ACC112 (cell line): ENCODE measurements at regions not wholly inside any gene's neighbourhood (a gene's known extent, or its start where the extent isn't known, plus 50 kb on each side); places are given as distances from the start of the nearest gene placed in this dataset.

ENCODE experiments used
- H2AFZ ChIP-seq: fragments of 200-600 bp; sonication (generic); one replicate; pipeline ENCODE4 v1.6.0; 2017; ENCODE audit warnings: antibody characterized with exemption, low read length; ENCODE audit not compliant: unreplicated experiment
- H3K27ac ChIP-seq: fragments of 200-600 bp; sonication (generic); 2 replicates; pipeline ENCODE4 v1.5.1; 2014; ENCODE audit warnings: low read depth, mild to moderate bottlenecking, antibody characterized with exemption, low read length, moderate library complexity
- H3K27me3 ChIP-seq: fragments of 200-600 bp; sonication (generic); 2 replicates; pipeline ENCODE4 v1.6.1; 2014; ENCODE audit warnings: mild to moderate bottlenecking, antibody characterized with exemption, low read length, moderate library complexity, mixed read lengths; ENCODE audit not compliant: insufficient read depth
- H3K36me3 ChIP-seq: fragments of 200-600 bp; sonication (generic); 2 replicates; pipeline ENCODE4 v1.6.1; 2016; ENCODE audit warnings: mild to moderate bottlenecking, antibody characterized with exemption, low read length, moderate library complexity, mixed read lengths; ENCODE audit not compliant: insufficient read depth
- H3K4me1 ChIP-seq: fragments of 200-600 bp; sonication (generic); one replicate; pipeline ENCODE4 v1.6.1; 2016; ENCODE audit warnings: low read length, mixed read lengths; ENCODE audit not compliant: insufficient read depth, unreplicated experiment, control insufficient read depth
- H3K4me3 ChIP-seq: fragments of 200-600 bp; sonication (generic); 2 replicates; pipeline ENCODE4 v1.5.1; 2014; ENCODE audit warnings: mild to moderate bottlenecking, low read depth, low read length
- H3K79me2 ChIP-seq: fragments of 200-600 bp; sonication (generic); one replicate; pipeline ENCODE4 v1.6.0; 2016; ENCODE audit warnings: low read length; ENCODE audit not compliant: control insufficient read depth, unreplicated experiment, insufficient read depth

GRCh38 chr18:61756244-61756643 is 136.6 kb downstream of the RNF152 start:
- Histone ChIP-seq H3K4me3 (no peak overlapping the region), H2AFZ (no peak overlapping the region), H3K4me1 (no peaks in the 10 kb centered on the region), H3K27ac (no peak overlapping the region), H3K36me3 (no peaks in the 10 kb centered on the region), H3K27me3 (no peaks in the 10 kb centered on the region), H3K79me2 (no peaks in the 10 kb centered on the region)

DNA sequence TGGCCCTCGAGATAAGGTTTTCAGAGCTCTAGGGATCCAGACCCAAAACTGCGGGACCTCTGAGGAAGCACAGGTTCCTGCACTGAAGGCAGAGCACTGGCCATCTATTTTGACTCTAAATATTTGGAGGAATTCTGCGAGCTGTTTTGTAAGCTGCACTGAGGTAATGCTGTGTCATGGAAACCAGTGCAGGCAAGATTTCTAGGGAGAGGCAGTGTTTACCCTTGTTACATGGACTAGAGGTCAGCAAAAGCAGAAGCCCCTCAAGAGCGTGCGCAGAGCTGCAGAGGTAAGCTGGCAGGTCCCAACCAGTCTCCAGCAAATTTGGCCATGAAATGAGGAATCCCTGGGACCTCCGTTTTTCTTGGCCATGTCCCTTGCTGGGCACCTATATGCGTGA is 137.3 kb downstream of the RNF152 start:
- no peaks in the 10 kb centered on the region for H3K79me2 ChIP-seq
- no peaks in the 10 kb centered on the region for H3K4me1 ChIP-seq
- H3K27me3 ChIP-seq = no peaks in the 10 kb centered on the region
- H3K4me3 ChIP-seq = no peak overlapping the region
- H2AFZ ChIP-seq = no peak overlapping the region
- no peaks in the 10 kb centered on the region for H3K36me3 ChIP-seq
- no peak overlapping the region for H3K27ac ChIP-seq

- Histone ChIP-seq H3K27me3 (no peaks in the 10 kb centered on the region), H3K4me3 (no peak overlapping the region), H3K27ac (no peak overlapping the region), H3K4me1 (no peaks in the 10 kb centered on the region), H3K36me3 (no peaks in the 10 kb centered on the region), H2AFZ (no peak overlapping the region), H3K79me2 (no peaks in the 10 kb centered on the region)
Measured at GRCh38 chr18:61754039-61754583, 138.7 kb downstream of the RNF152 start.

GRCh38 chr18:61753373-61753772 is 139.4 kb downstream of the RNF152 start:
- Histone ChIP-seq H3K79me2 (no peaks in the 10 kb centered on the region), H2AFZ (no peak overlapping the region), H3K4me3 (no peak overlapping the region), H3K4me1 (no peaks in the 10 kb centered on the region), H3K36me3 (no peaks in the 10 kb centered on the region), H3K27ac (no peak overlapping the region), H3K27me3 (no peaks in the 10 kb centered on the region)

- Histone ChIP-seq H3K4me3 (no peak overlapping the region), H3K4me1 (no peaks in the 10 kb centered on the region), H2AFZ (no peak overlapping the region), H3K36me3 (no peaks in the 10 kb centered on the region), H3K79me2 (no peaks in the 10 kb centered on the region), H3K27me3 (no peaks in the 10 kb centered on the region), H3K27ac (no peak overlapping the region)
Measured at GRCh38 chr18:61752973-61753372, 139.8 kb downstream of the RNF152 start.

GRCh38 chr18:61750840-61751668 is 141.8 kb downstream of the RNF152 start:
- H3K36me3 ChIP-seq = no peaks in the 10 kb centered on the region
- no peaks in the 10 kb centered on the region for H3K79me2 ChIP-seq

DNA sequence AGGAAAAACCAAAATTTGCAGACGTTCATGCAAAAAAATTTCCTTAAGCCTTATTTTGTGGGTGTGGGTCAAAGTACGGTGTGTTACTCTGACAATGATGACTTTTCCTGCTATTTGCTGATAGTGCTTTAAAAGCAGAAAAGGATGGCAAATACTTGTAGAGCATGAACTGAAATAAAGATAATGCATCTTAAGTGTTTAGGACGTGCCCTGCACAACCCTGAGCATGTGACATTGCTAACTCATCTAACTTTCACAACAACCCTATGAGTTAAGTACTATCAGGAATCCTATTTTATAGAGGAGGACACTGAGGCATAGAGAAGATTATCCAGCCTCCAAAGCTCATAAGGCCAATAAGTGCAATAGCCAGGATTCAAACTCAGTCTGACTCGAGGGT is 143.3 kb downstream of the RNF152 start:
- H3K4me1 ChIP-seq = no peaks in the 10 kb centered on the region

More at GRCh38 chr18:61750840-61751668, 141.8 kb downstream of the RNF152 start:
- Histone ChIP-seq H3K4me3 (no peak overlapping the region), H3K27ac (no peak overlapping the region), H2AFZ (no peak overlapping the region), H3K4me1 (no peaks in the 10 kb centered on the region), H3K27me3 (no peaks in the 10 kb centered on the region)

GRCh38 chr18:61749031-61749430 is 143.8 kb downstream of the RNF152 start:
- Histone ChIP-seq H3K27me3 (no peaks in the 10 kb centered on the region), H3K79me2 (no peaks in the 10 kb centered on the region), H3K36me3 (no peaks in the 10 kb centered on the region), H3K4me1 (no peaks in the 10 kb centered on the region), H2AFZ (no peak overlapping the region), H3K4me3 (no peak overlapping the region), H3K27ac (no peak overlapping the region)

More for the DNA sequence above, 143.3 kb downstream of the RNF152 start:
- Histone ChIP-seq H3K4me3 (no peak overlapping the region), H2AFZ (no peak overlapping the region), H3K27ac (no peak overlapping the region), H3K79me2 (no peaks in the 10 kb centered on the region), H3K27me3 (no peaks in the 10 kb centered on the region), H3K36me3 (no peaks in the 10 kb centered on the region)

DNA sequence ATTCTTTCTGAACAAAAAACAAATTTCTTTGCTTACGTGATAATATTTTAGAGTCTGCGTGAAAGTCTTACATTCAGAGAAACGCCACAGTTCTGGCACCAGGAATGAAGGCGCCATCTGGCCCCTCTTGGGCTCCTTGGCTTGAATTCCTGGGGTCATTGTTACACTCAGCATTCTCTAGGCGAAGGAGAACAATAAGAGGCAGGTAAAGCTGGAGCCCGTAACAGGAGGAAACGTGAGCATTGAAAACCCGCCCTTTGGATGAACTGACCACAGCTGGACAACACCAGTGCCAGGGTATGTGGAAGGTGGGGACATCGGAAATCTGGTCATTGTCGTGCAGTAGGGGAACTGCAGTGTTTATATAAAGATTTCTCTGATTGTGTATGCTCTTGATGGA is 144.8 kb downstream of the RNF152 start:
- Histone ChIP-seq H3K79me2 (no peaks in the 10 kb centered on the region), H3K4me1 (peaks cover 3% of the 10 kb centered on the region), H3K36me3 (no peaks in the 10 kb centered on the region), H3K4me3 (no peak overlapping the region), H3K27me3 (no peaks in the 10 kb centered on the region), H3K27ac (no peak overlapping the region), H2AFZ (no peak overlapping the region)

- Histone ChIP-seq H2AFZ (no peak overlapping the region), H3K4me3 (no peak overlapping the region), H3K36me3 (no peaks in the 10 kb centered on the region), H3K4me1 (peaks cover 12% of the 10 kb centered on the region), H3K27me3 (no peaks in the 10 kb centered on the region), H3K27ac (no peak overlapping the region), H3K79me2 (no peaks in the 10 kb centered on the region)
Measured at GRCh38 chr18:61743775-61744531, 148.9 kb downstream of the RNF152 start.
